ENCODE measurements at regions not wholly inside any gene's neighbourhood (a gene's known extent, or its start where the extent isn't known, plus 50 kb on each side); places are given as distances from the start of the nearest gene placed in this dataset.

DNA sequence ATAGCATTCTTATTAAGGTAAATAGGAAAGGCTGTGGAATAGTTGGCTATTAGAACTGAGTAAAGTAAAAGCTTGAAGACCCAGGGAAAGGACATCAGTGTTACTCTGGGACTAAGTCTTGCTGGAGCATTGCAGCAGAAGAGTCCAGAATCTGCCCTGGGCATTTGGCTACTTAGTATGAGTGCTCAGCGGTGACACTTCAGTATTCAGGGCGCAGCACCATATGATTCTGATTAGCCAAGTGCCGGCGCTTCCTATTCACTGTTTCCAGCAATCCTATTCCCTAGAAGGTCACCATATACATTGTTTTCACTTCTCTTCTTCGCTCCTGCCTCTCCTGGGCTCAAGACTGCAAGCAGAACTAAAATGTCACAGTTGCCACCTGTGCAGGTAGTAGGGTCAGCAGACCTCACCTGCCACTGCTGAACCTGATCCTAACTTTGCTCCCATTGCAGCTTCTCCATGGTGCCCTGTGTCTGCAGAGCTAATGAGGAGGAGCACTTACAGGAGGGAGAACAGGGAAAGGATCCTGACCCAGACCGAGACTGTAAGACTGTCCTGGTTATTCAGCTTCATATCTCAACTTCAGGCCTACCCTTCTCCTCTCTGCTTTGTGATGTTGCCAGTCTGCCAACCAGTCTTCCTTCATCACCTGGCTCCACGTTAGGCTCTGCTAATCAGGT lies 313.6 kb upstream of the PIK3R1 start:
- CTCF ChIA-PET = interaction anchor here (0.5 kb wide), 2 partner anchors 41 to 931 kb away, joined by 3 read pairs; no protein-coding TSS in a partner anchor
- no peaks in the 10 kb centered on the region for H3K27me3 ChIP-seq (ENCODE audit: control insufficient read depth in 1 of 2, insufficient read depth in 2 of 2, low read length in 2 of 2)
- no peaks in the 10 kb centered on the region for H3K9me3 ChIP-seq (ENCODE audit: control insufficient read depth in 1 of 2, insufficient read depth in 1 of 2, low read length in 2 of 2)
- H3K4me1 ChIP-seq (ENCODE audit: insufficient read depth, low read length) = no peaks in the 10 kb centered on the region
- no peak overlapping the region for H3K27ac ChIP-seq (ENCODE audit: low read depth in 1 of 2, low read length in 2 of 2)
- ATAC-seq (ENCODE audit: poor library complexity) (no peak), DNase-seq (no peak)
- H3K4me3 ChIP-seq (ENCODE audit: low read length) = no peak overlapping the region
- Mint-ChIP-seq H3K9me3 (no peaks in the 10 kb centered on the region), H3K4me3 (no peak overlapping the region), H3K4me1 (ENCODE audit: low read depth) (no peaks in the 10 kb centered on the region), H3K36me3 (ENCODE audit: low read depth) (no peaks in the 10 kb centered on the region), H3K27ac (no peak overlapping the region), H3K27me3 (no peaks in the 10 kb centered on the region)
- H3K36me3 ChIP-seq (ENCODE audit: insufficient read depth, low read length) = no peaks in the 10 kb centered on the region
- TF ChIP-seq, protein P1, sequence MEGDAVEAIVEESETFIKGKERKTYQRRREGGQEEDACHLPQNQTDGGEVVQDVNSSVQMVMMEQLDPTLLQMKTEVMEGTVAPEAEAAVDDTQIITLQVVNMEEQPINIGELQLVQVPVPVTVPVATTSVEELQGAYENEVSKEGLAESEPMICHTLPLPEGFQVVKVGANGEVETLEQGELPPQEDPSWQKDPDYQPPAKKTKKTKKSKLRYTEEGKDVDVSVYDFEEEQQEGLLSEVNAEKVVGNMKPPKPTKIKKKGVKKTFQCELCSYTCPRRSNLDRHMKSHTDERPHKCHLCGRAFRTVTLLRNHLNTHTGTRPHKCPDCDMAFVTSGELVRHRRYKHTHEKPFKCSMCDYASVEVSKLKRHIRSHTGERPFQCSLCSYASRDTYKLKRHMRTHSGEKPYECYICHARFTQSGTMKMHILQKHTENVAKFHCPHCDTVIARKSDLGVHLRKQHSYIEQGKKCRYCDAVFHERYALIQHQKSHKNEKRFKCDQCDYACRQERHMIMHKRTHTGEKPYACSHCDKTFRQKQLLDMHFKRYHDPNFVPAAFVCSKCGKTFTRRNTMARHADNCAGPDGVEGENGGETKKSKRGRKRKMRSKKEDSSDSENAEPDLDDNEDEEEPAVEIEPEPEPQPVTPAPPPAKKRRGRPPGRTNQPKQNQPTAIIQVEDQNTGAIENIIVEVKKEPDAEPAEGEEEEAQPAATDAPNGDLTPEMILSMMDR (IDR thresholded peaks at IDR 0.05) = no peak
- POLR2A ChIA-PET = no interaction called here
- intact Hi-C loops (cut with DNase I, micrococcal nuclease) = no loop called here

DNA sequence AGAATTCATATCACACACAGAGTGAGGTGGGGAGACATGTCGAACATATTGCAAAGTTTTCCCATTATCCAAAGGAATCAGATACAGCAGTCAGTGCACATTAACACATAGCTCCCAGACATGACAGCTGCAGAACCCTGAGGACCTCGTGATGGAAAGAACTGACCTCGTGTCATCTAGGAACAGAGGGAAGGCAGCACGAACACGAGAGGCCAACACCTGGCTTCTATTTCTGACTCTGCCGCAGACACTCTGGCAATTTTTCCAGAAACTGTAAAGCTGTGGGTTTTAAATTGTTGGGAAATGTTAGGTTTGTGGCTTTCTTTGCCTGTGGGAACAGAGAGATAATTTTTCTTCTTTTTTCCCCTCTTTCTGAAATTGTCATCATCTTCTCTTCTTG lies 315.0 kb upstream of the PIK3R1 start:
- CTCF ChIA-PET = no interaction called here
- no peak overlapping the region for H3K27ac Mint-ChIP-seq

DNA sequence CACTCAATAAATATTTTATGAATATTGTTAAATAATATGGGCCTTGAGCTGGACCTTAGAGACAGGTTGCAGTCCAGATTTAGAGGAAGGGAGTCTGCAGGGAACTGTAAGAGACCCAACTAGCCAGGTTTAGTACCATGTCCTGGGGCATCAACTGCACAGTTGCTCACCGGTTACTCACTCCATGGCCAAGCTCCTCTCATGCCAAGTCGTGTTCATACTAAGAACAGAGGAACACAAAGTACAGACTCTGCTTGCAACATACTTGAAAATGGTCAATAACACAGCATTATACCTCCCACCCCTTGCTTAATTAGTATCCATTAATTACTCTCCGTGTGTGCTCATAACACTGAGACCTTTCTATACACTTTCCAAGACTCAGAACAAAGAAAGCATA lies 317.6 kb upstream of the PIK3R1 start:
- Histone ChIP-seq H3K4me3 (ENCODE audit: low read length) (no peak overlapping the region), H3K27me3 (ENCODE audit: control insufficient read depth in 1 of 2, insufficient read depth in 2 of 2, low read length in 2 of 2) (no peaks in the 10 kb centered on the region), H3K9me3 (ENCODE audit: control insufficient read depth in 1 of 2, insufficient read depth in 1 of 2, low read length in 2 of 2) (no peaks in the 10 kb centered on the region), H3K27ac (ENCODE audit: low read depth in 1 of 2, low read length in 2 of 2) (no peak overlapping the region), H3K36me3 (ENCODE audit: insufficient read depth, low read length) (no peaks in the 10 kb centered on the region), H3K4me1 (ENCODE audit: insufficient read depth, low read length) (no peaks in the 10 kb centered on the region)
- DNase-seq = no peak
- no peak overlapping the region for H3K4me3 Mint-ChIP-seq
- intact Hi-C loops (cut with DNase I, micrococcal nuclease) = no loop called here
- no peak for ATAC-seq (ENCODE audit: poor library complexity)
- TF ChIP-seq, protein P1 (IDR thresholded peaks at IDR 0.05) = no peak
- peaks cover 3% of the 10 kb centered on the region for H3K9me3 Mint-ChIP-seq
- POLR2A ChIA-PET = no interaction called here
- no peak overlapping the region for H3K27ac Mint-ChIP-seq
- CTCF ChIA-PET = no interaction called here
- H3K4me1 Mint-ChIP-seq (ENCODE audit: low read depth) = no peaks in the 10 kb centered on the region
- no peaks in the 10 kb centered on the region for H3K27me3 Mint-ChIP-seq
- no peaks in the 10 kb centered on the region for H3K36me3 Mint-ChIP-seq (ENCODE audit: low read depth)

More for the DNA sequence above, 315.0 kb upstream of the PIK3R1 start:
- peaks cover 3% of the 10 kb centered on the region for H3K9me3 Mint-ChIP-seq
- ATAC-seq (ENCODE audit: poor library complexity) (no peak), DNase-seq (no peak)
- Histone ChIP-seq H3K27ac (ENCODE audit: low read depth in 1 of 2, low read length in 2 of 2) (no peak overlapping the region), H3K27me3 (ENCODE audit: control insufficient read depth in 1 of 2, insufficient read depth in 2 of 2, low read length in 2 of 2) (no peaks in the 10 kb centered on the region), H3K9me3 (ENCODE audit: control insufficient read depth in 1 of 2, insufficient read depth in 1 of 2, low read length in 2 of 2) (no peaks in the 10 kb centered on the region), H3K4me3 (ENCODE audit: low read length) (no peak overlapping the region), H3K4me1 (ENCODE audit: insufficient read depth, low read length) (no peaks in the 10 kb centered on the region), H3K36me3 (ENCODE audit: insufficient read depth, low read length) (no peaks in the 10 kb centered on the region)
- TF ChIP-seq, protein P1 (IDR thresholded peaks at IDR 0.05) = no peak
- H3K4me1 Mint-ChIP-seq (ENCODE audit: low read depth) = no peaks in the 10 kb centered on the region
- intact Hi-C loops (cut with DNase I, micrococcal nuclease) = no loop called here
- no peaks in the 10 kb centered on the region for H3K27me3 Mint-ChIP-seq
- POLR2A ChIA-PET = no interaction called here
- no peak overlapping the region for H3K4me3 Mint-ChIP-seq
- H3K36me3 Mint-ChIP-seq (ENCODE audit: low read depth) = no peaks in the 10 kb centered on the region

Data from CD4-positive, alpha-beta T cell (primary cell).